Colonic mucosa (tissue), 4 donors: ENCODE measurements at regions not wholly inside any gene's neighbourhood (a gene's known extent, or its start where the extent isn't known, plus 50 kb on each side); places are given as distances from the start of the nearest gene placed in this dataset.

Experiments used
- DNase-seq: peaks from one replicate; pipeline ENCODE4 v3.0.0-alpha.2; 2020
- H3K27ac ChIP-seq: fragments of 200-600 bp; one replicate; pipeline ENCODE4 v1.8.0; 2021
- H3K27me3 ChIP-seq: fragments of 200-600 bp; one replicate; pipeline ENCODE4 v1.8.0; 2021
- H3K36me3 ChIP-seq: fragments of 200-600 bp; one replicate; pipeline ENCODE4 v1.8.0; 2021
- H3K4me1 ChIP-seq: fragments of 200-600 bp; one replicate; pipeline ENCODE4 v1.8.0; 2021; ENCODE audit warnings: mild to moderate bottlenecking
- H3K4me3 ChIP-seq: fragments of 200-600 bp; one replicate; pipeline ENCODE4 v1.8.0; 2021
- H3K9ac ChIP-seq, 2 donors: one replicate each; pipeline ENCODE4 v1.7.0; 2013; ENCODE audit warnings: control low read depth in 2 of 2, low read depth in 2 of 2, low read length in 2 of 2
- H3K9me3 ChIP-seq: fragments of 200-600 bp; one replicate; pipeline ENCODE4 v1.8.0; 2021
- intact Hi-C: fragments of 100-400 bp; cut with DNase I; formaldehyde crosslinking; loops from one replicate; pipeline ENCODE4 v1.14.1; 2022
- TF ChIP-seq, protein P1 (sequence below): fragments of 200-600 bp; IDR thresholded peaks from one replicate; pipeline ENCODE4 v1.8.0; 2022; ENCODE audit warnings: antibody characterized with exemption, mild to moderate bottlenecking
- donor health status: healthy.
- donor health status: DM: no; HTN: no; CAD: no.
- donor health status: DM: no; HTN: no; CAD: no.

DNA sequence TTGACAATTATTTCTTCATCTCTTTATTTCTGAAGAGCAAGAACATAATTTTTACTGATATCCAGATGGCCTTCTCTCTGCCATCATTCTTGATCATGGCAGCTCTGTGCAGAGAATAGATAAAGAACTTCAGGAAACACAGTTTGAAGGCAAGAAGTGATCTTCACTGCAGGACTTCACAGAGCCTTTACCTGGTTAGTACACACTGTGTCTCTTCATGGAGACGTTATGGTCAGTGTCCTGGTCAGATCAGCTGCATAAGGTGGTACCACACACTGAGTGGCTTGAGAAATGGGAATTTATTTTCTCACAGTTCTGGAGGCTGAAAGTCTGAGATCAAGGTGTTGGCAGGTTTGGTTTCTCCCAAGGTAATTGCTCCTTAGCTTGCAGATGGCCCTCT is 129.5 kb downstream of the UTP18 start:
- Histone ChIP-seq H3K9me3 (no peaks in the 10 kb centered on the region), H3K27me3 (no peaks in the 10 kb centered on the region), H3K4me1 (no peaks in the 10 kb centered on the region), H3K4me3 (no peak overlapping the region), H3K27ac (no peak overlapping the region), H3K9ac (no peak overlapping the region), H3K36me3 (no peaks in the 10 kb centered on the region)
- TF ChIP-seq, protein P1, sequence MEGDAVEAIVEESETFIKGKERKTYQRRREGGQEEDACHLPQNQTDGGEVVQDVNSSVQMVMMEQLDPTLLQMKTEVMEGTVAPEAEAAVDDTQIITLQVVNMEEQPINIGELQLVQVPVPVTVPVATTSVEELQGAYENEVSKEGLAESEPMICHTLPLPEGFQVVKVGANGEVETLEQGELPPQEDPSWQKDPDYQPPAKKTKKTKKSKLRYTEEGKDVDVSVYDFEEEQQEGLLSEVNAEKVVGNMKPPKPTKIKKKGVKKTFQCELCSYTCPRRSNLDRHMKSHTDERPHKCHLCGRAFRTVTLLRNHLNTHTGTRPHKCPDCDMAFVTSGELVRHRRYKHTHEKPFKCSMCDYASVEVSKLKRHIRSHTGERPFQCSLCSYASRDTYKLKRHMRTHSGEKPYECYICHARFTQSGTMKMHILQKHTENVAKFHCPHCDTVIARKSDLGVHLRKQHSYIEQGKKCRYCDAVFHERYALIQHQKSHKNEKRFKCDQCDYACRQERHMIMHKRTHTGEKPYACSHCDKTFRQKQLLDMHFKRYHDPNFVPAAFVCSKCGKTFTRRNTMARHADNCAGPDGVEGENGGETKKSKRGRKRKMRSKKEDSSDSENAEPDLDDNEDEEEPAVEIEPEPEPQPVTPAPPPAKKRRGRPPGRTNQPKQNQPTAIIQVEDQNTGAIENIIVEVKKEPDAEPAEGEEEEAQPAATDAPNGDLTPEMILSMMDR, result no peak
- no peak for DNase-seq
- intact Hi-C loops, result no loop called here

DNA sequence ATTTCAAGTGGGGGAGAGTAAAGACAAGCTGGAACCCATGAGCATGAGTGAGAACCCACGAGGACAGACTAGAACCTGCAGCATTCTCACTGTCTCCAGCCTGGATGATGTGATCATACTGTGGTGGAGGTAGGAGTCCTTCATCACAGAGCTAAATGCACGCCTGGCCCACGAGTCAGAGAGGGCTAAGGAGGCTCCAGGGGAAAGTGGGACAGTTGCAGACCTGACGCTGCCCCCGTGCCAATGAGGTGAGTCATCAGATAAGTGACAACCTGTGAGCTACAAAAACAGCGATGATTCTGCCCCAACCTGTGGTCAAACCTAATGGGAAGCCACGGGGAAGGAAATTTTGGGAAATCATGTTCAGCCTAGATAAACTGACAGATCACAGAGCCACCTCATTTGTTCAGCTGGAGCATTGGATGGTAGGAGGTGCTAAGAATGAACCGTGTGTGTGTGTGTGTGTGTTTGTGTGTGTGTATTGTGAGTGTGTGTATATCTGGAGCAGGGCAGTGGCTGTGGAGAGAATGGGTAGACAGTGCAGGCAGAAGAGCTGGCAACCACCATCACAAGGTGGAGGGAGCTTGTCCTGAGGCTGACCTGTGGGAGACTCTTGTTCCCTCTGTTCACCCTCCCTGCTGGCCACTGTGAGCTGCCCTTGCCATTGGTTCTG is 131.8 kb downstream of the UTP18 start:
- Histone ChIP-seq H3K9ac (no peak overlapping the region), H3K36me3 (no peaks in the 10 kb centered on the region), H3K4me3 (no peak overlapping the region), H3K27ac (no peak overlapping the region), H3K27me3 (no peaks in the 10 kb centered on the region), H3K9me3 (no peaks in the 10 kb centered on the region), H3K4me1 (no peaks in the 10 kb centered on the region)
- no peak for DNase-seq
- intact Hi-C loops, result no loop called here
- TF ChIP-seq, protein P1, result no peak

GRCh38 chr17:51395621-51396020 is 135.3 kb downstream of the UTP18 start:
- no peak for DNase-seq
- TF ChIP-seq, protein P1, result no peak
- Histone ChIP-seq H3K9ac (no peak overlapping the region), H3K4me3 (no peak overlapping the region), H3K9me3 (no peaks in the 10 kb centered on the region), H3K27me3 (no peaks in the 10 kb centered on the region), H3K27ac (no peak overlapping the region), H3K4me1 (no peaks in the 10 kb centered on the region), H3K36me3 (no peaks in the 10 kb centered on the region)
- intact Hi-C loops, result no loop called here

GRCh38 chr17:51397361-51398127 is 137.2 kb downstream of the UTP18 start:
- no peak overlapping the region for H3K27ac ChIP-seq
- intact Hi-C loops, result no loop called here
- DNase-seq, result no peak
- no peak overlapping the region for H3K9ac ChIP-seq
- no peaks in the 10 kb centered on the region for H3K4me1 ChIP-seq
- H3K36me3 ChIP-seq, result no peaks in the 10 kb centered on the region
- no peak overlapping the region for H3K4me3 ChIP-seq
- H3K27me3 ChIP-seq, result no peaks in the 10 kb centered on the region
- TF ChIP-seq, protein P1, result no peak
- H3K9me3 ChIP-seq, result no peaks in the 10 kb centered on the region

GRCh38 chr17:51398128-51398525 is 137.8 kb downstream of the UTP18 start:
- Histone ChIP-seq H3K9ac (no peak overlapping the region), H3K9me3 (no peaks in the 10 kb centered on the region), H3K27ac (no peak overlapping the region), H3K4me1 (no peaks in the 10 kb centered on the region), H3K27me3 (no peaks in the 10 kb centered on the region), H3K36me3 (no peaks in the 10 kb centered on the region), H3K4me3 (no peak overlapping the region)
- intact Hi-C loops, result no loop called here
- no peak for DNase-seq
- TF ChIP-seq, protein P1, result no peak
